K562 (cell line): ENCODE measurements at regions not wholly inside any gene's neighbourhood (a gene's known extent, or its start where the extent isn't known, plus 50 kb on each side); places are given as distances from the start of the nearest gene placed in this dataset.

Source experiments
- ATAC-seq: fragments of 200-7000 bp; cut with Tn5 transposase; 3 replicates; pipeline ENCODE4 v1.9.1; 2020; ENCODE audit warnings: moderate library complexity
- BruUV-seq: library from RNA; stranded (reverse); fragments of 400-500 nt; replicated peaks from 2 replicates; lab custom pipeline; 2021; lab: Mats Ljungman, UMichigan
- CTCF ChIA-PET: fragments of 300-600 bp; formaldehyde crosslinking; extraction: SDS; loops from one replicate; lab custom pipeline; 2021; ENCODE audit warnings: low intra/inter-chr PET ratio; lab: Yijun Ruan, JAX
- POLR2A ChIA-PET: fragments of 300-600, 350-650 bp; sonication (Branson Sonifier 250); formaldehyde crosslinking; extraction: SDS; loops from one replicate; lab custom pipeline; 2021; ENCODE audit warnings: antibody characterized with exemption, inconsistent platforms; lab: Yijun Ruan, JAX
- DNase-seq, 4 experiments: peaks; one replicate each; pipeline versions ENCODE4 v3.0.0 to v3.0.0-alpha.2; 2011 to 2018; ENCODE audit warnings: low spot score in 3 of 4, mixed read lengths in 3 of 4; ENCODE audit errors: extremely low read depth in 1 of 4
- FAIRE-seq: peaks from 2 replicates; lab custom pipeline; 2011; peaks lifted over from hg19 to GRCh38; lab: Jason Lieb, UNC
- H2AFZ ChIP-seq: 2 replicates; pipeline ENCODE4 v1.6.0; 2011; ENCODE audit warnings: low read depth, low read length, control low read depth, inconsistent platforms
- H3K27ac ChIP-seq: fragments of 200-600 bp; 3 replicates; pipeline ENCODE4 v1.8.0; 2011; ENCODE audit warnings: low read depth, mild to moderate bottlenecking, control low read depth, inconsistent platforms, low read length, moderate library complexity, mixed read lengths; ENCODE audit errors: extremely low read depth
- H3K27me3 ChIP-seq, 2 experiments: fragments of 300-600 bp in 1 of 2; 2 replicates in 1 of 2; 3 replicates in 1 of 2; pipeline versions ENCODE4 v1.6.0 to v1.8.0; 2011; ENCODE audit warnings: inconsistent platforms in 2 of 2, low read length in 2 of 2, mild to moderate bottlenecking in 1 of 2, mixed read lengths in 1 of 2, moderate library complexity in 1 of 2; ENCODE audit not compliant: control insufficient read depth in 2 of 2, insufficient read depth in 2 of 2
- H3K36me3 ChIP-seq: fragments of 300-600 bp; 3 replicates; pipeline ENCODE4 v1.8.0; 2011; ENCODE audit warnings: mild to moderate bottlenecking, low read length, inconsistent platforms; ENCODE audit not compliant: control insufficient read depth, insufficient read depth
- H3K4me1 ChIP-seq, 2 experiments: fragments of 200-600 bp in 1 of 2; replicated peaks in 1 of 2; 2 replicates in 1 of 2; 3 replicates in 1 of 2; pipeline versions ENCODE4 v1.5.1 to v1.8.0; 2011; ENCODE audit warnings: inconsistent platforms in 2 of 2, low read length in 2 of 2, mild to moderate bottlenecking in 1 of 2, mixed read lengths in 1 of 2, moderate library complexity in 1 of 2; ENCODE audit not compliant: control insufficient read depth in 2 of 2, insufficient read depth in 2 of 2
- H3K4me2 ChIP-seq: 2 replicates; pipeline ENCODE4 v1.6.1; 2011; ENCODE audit warnings: low read length, control low read depth, inconsistent platforms, mixed read lengths; ENCODE audit not compliant: insufficient read depth
- H3K4me3 ChIP-seq: fragments of 200-600 bp; sonication (generic), shearing (Covaris generic); 2 replicates; pipeline ENCODE4 v1.5.1; 2016; ENCODE audit warnings: control low read depth, inconsistent platforms
- H3K79me2 ChIP-seq: fragments of 200-600 bp; 3 replicates; pipeline ENCODE4 v1.8.0; 2011; ENCODE audit warnings: low read length, inconsistent platforms; ENCODE audit not compliant: control insufficient read depth, insufficient read depth
- H3K9ac ChIP-seq, 2 experiments: 2 replicates each; pipeline versions ENCODE4 v1.6.0 to v1.6.1; 2011; ENCODE audit warnings: low read depth in 2 of 2, low read length in 2 of 2, control low read depth in 1 of 2, inconsistent platforms in 1 of 2, mild to moderate bottlenecking in 1 of 2, mixed read lengths in 1 of 2; ENCODE audit not compliant: insufficient read depth in 1 of 2
- H3K9me1 ChIP-seq: one replicate; pipeline ENCODE4 v1.6.0; 2011; ENCODE audit warnings: inconsistent platforms, mild to moderate bottlenecking, low read length, moderate library complexity; ENCODE audit not compliant: control insufficient read depth, insufficient read depth
- H3K9me3 ChIP-seq: replicated peaks from 2 replicates; pipeline ENCODE4 v1.5.1; 2011; ENCODE audit warnings: low read depth, low read length, inconsistent platforms; ENCODE audit not compliant: control insufficient read depth, insufficient read depth
- H4K20me1 ChIP-seq: replicated peaks from 2 replicates; pipeline ENCODE4 v1.6.1; 2011; ENCODE audit warnings: low read length, inconsistent platforms, mixed read lengths; ENCODE audit not compliant: control insufficient read depth, insufficient read depth
- DNMT1 ChIP-seq: fragments of 450-650 bp; IDR thresholded peaks from 2 replicates; pipeline ENCODE4 v1.6.1; 2016; ENCODE audit warnings: antibody characterized with exemption, mild to moderate bottlenecking
- EP300 ChIP-seq: IDR thresholded peaks from 2 replicates; pipeline ENCODE4 v1.6.1; 2012; ENCODE audit warnings: low read length, improper control_type of control experiment
- FOXM1 ChIP-seq, 2 experiments: fragments of 450-650 bp in 1 of 2; sonication (generic) in 1 of 2; formaldehyde crosslinking in 1 of 2; IDR thresholded peaks; 2 replicates each; pipeline versions ENCODE4 v1.6.1 to v1.9.0; 2017 to 2022; ENCODE audit warnings: low read depth in 2 of 2, mild to moderate bottlenecking in 2 of 2, missing genetic modification reagents in 1 of 2, moderate library complexity in 1 of 2
- NFXL1 ChIP-seq: fragments of 450-650 bp; formaldehyde crosslinking; IDR thresholded peaks from 2 replicates; pipeline ENCODE4 v1.4.0; 2021; ENCODE audit warnings: mild to moderate bottlenecking
- POLR2A ChIP-seq: fragments of 450-650 bp; conservative IDR thresholded peaks from 2 replicates; pipeline ENCODE4 v1.6.1; 2016
- POLR2G ChIP-seq: fragments of 200-400 bp; formaldehyde crosslinking; IDR thresholded peaks from 2 replicates; pipeline ENCODE4 v1.6.1; 2017; ENCODE audit warnings: low read depth, mild to moderate bottlenecking, antibody characterized with exemption, low read length, moderate library complexity
- SP1 ChIP-seq: sonication (generic); formaldehyde crosslinking; IDR thresholded peaks from 2 replicates; pipeline ENCODE4 v1.8.1; 2022; ENCODE audit warnings: mild to moderate bottlenecking, missing genetic modification reagents
- ZNF124 ChIP-seq: sonication (generic); formaldehyde crosslinking; IDR thresholded peaks from 2 replicates; pipeline ENCODE4 v1.8.1; 2022; ENCODE audit warnings: missing genetic modification reagents
- WGBS: fragments of 100-300 bp; shearing (Covaris generic); methylation state at CpG from one replicate; pipeline ENCODE4 v1.1.6; 2016; ENCODE audit warnings: low coverage, mixed read lengths; ENCODE audit not compliant: insufficient coverage; ENCODE audit errors: missing lambda C conversion rate; 5-methylcytosine and 5-hydroxymethylcytosine counted together
- in situ Hi-C: fragments of 300-500 bp; cut with MboI; formaldehyde crosslinking; loops from 4 replicates; pipeline ENCODE4 v1.15.0; 2018; ENCODE audit warnings: inconsistent platforms, mixed read lengths
- intact Hi-C: fragments of 100-400 bp; cut with micrococcal nuclease; formaldehyde crosslinking; loops from 2 replicates; pipeline ENCODE4 v1.14.2; 2022
- TF ChIP-seq, protein P1 (sequence below): sonication (generic); formaldehyde crosslinking; IDR thresholded peaks from 2 replicates; pipeline ENCODE4 v1.8.0; 2022; ENCODE audit warnings: missing genetic modification reagents, mild to moderate bottlenecking, borderline replicate concordance

DNA sequence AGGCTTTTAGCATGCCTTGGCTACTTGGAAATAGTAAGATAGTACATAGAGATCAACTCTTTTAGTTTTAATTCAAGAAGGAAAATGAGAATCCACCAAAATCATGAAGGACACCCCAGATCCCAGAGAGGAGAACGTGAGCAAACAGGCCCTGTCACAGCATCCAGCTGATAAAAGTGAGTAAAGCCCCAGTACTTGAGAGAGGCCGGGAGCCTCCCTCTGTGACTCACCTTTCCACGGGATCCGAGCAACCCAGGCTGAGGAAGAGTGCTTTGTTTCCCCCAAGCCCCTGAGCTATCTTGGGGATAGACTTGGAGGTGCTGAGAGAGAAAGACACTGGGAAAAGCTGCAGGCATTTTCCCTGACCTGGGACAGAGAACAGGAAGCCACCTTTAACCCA lies 238.6 kb downstream of the DUSP10 start:
- Histone ChIP-seq H3K4me2 (no peak overlapping the region), H3K36me3 (no peaks in the 10 kb centered on the region), H3K27me3 (no peaks in the 10 kb centered on the region), H3K9me3 (no peaks in the 10 kb centered on the region; the same call in 1 of the 2 replicates), H4K20me1 (no peaks in the 10 kb centered on the region), H3K79me2 (no peaks in the 10 kb centered on the region), H3K27ac (no peak overlapping the region), H2AFZ (no peak overlapping the region), H3K9me1 (no peaks in the 10 kb centered on the region), H3K9ac (no peak overlapping the region), H3K4me3 (no peak overlapping the region), H3K4me1 (no peaks in the 10 kb centered on the region)
- intact Hi-C loops (no loop called here), in situ Hi-C loops (no loop called here)
- ATAC-seq = no peak
- 0% methylated on average over 4 of the region's 4 CpGs for WGBS
- TF ChIP-seq, protein P1, sequence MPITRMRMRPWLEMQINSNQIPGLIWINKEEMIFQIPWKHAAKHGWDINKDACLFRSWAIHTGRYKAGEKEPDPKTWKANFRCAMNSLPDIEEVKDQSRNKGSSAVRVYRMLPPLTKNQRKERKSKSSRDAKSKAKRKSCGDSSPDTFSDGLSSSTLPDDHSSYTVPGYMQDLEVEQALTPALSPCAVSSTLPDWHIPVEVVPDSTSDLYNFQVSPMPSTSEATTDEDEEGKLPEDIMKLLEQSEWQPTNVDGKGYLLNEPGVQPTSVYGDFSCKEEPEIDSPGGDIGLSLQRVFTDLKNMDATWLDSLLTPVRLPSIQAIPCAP = no peak
- TF ChIP-seq NFXL1 = no peak
- no peak for TF ChIP-seq SP1
- no peak for TF ChIP-seq FOXM1 (IDR thresholded peaks at IDR 0.05; ENCODE audit: low read depth)
- no peak for TF ChIP-seq FOXM1 (CRISPR knock-in tag; IDR thresholded peaks at IDR 0.05; ENCODE audit: low read depth)
- no peak for TF ChIP-seq ZNF124 (CRISPR knock-in tag)
- no peak for TF ChIP-seq EP300
- no peak for TF ChIP-seq POLR2G
- no peak for TF ChIP-seq DNMT1
- no peak for TF ChIP-seq POLR2A
- ChIA-PET POLR2A (no interaction called here), CTCF (no interaction called here)
- BruUV-seq = no TSS peak
- FAIRE-seq = peak; percentile 44
- no peak for DNase-seq
